AG09319 (cell line): ENCODE measurements at regions not wholly inside any gene's neighbourhood (a gene's known extent, or its start where the extent isn't known, plus 50 kb on each side); places are given as distances from the start of the nearest gene placed in this dataset.

ENCODE experiments used
- DNase-seq: peaks from one replicate; pipeline ENCODE4 v3.0.0-alpha.2; 2010; ENCODE audit warnings: low read depth; ENCODE audit errors: extremely low read depth
- CTCF ChIP-seq: IDR thresholded peaks from 2 replicates; pipeline ENCODE4 v1.5.1; 2011; ENCODE audit warnings: low read depth, mild to moderate bottlenecking, inconsistent platforms, low read length, moderate library complexity

DNA sequence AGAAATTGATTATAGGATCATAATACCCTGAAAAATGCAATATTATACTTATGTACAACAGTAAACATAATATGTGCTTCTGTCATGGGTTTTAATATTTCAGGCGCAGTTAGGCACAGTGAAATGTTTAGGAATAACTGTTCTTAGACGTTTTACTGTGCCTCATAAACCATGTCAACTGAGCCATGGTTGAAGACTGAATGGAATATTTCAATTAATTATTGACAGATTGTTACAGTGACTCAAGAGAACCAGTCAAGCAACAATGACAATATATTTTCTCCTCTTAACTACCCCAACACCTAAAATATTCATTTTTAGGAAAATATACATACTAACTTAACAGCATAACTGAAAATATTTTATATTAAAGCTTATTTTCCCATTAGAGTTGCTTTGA, 852.7 kb upstream of the FRG1 start:
- no peak for DNase-seq

GRCh38 chr4:189088780-189089179, 851.9 kb upstream of the FRG1 start:
- DNase-seq = no peak

More for the DNA sequence above, 852.7 kb upstream of the FRG1 start:
- TF ChIP-seq CTCF = no peak

GRCh38 chr4:189090174-189090814, 850.4 kb upstream of the FRG1 start:
- peak; percentile 44 for TF ChIP-seq CTCF
- DNase-seq = no peak

More at GRCh38 chr4:189088780-189089179, 851.9 kb upstream of the FRG1 start:
- no peak for TF ChIP-seq CTCF

DNA sequence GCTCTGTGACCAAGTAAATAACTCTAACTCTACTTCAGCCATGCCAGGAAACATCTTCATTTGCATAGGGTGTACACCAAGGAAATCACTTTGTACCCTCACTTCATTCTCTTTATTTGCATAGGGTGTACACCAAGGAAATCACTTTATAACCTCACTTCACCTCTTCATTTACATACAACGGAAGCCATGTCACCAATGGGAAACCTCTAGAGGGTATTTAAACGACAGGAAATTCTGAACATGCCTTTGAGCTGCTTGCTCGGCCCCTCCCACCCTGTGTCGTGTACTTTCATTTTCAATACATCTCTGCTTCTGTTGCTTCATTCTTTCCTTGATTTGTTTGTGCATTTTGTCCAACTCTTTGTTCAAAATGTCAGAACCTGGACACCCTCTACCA, 848.1 kb upstream of the FRG1 start:
- DNase-seq = no peak
- no peak for TF ChIP-seq CTCF

- no peak for TF ChIP-seq CTCF
- no peak for DNase-seq
These were observed 844.6 kb upstream of the FRG1 start for GRCh38 chr4:189096108-189096507.

GRCh38 chr4:189096717-189097116, 844.0 kb upstream of the FRG1 start:
- no peak for TF ChIP-seq CTCF
- DNase-seq = no peak

- no peak for DNase-seq
- TF ChIP-seq CTCF = no peak
These were observed 841.6 kb upstream of the FRG1 start for GRCh38 chr4:189098932-189099696.
